ENCODE measurements at regions not wholly inside any gene's neighbourhood (a gene's known extent, or its start where the extent isn't known, plus 50 kb on each side); places are given as distances from the start of the nearest gene placed in this dataset.

DNA sequence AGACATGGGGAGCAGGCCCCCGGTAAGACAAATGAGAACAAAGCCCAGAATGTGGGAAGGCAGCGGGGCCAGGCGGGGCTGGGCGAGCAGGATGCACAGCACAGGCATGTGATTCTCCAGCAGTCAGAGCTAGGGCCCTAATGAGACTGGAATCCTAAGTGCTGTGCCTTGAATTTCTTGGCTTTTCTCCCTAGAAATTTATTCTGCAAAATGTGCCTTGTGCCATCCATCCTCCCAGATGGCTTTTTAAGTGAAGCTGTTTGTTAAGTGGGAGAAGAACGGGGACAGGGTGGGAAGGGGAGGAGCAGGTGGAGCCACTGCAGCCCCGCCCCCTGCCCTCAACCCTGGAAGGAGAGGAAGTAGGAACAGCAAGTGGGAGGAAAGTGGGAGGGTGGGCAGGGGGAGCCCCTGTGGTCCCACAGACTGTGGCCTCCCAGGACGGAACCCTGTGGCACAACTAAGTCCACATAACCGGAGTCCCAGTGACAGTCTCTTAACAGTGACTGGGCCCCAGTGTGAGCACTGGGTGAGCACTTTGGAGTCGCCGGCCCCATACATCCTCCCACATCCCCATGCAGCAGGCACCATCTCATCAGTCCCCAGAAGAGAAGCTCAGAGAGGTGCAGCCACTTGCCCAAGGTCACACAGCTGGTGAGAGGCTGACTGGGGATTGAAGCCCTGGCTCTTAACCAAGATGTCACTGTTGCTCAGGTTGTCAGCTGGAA, 216.9 kb downstream of the MATN1 start:
- peaks cover 28% of the 10 kb centered on the region for H3K27me3 ChIP-seq
- H3K36me3 ChIP-seq, result no peaks in the 10 kb centered on the region
- H3K9me3 ChIP-seq, result no peaks in the 10 kb centered on the region
- H3K27ac ChIP-seq, result no peak overlapping the region
- TF ChIP-seq EP300 (IDR thresholded peaks at IDR 0.05) (no peak), POLR2A (IDR thresholded peaks at IDR 0.05) (no peak), POLR2AphosphoS5 (IDR thresholded peaks at IDR 0.05) (no peak)
- TF ChIP-seq, protein P1, sequence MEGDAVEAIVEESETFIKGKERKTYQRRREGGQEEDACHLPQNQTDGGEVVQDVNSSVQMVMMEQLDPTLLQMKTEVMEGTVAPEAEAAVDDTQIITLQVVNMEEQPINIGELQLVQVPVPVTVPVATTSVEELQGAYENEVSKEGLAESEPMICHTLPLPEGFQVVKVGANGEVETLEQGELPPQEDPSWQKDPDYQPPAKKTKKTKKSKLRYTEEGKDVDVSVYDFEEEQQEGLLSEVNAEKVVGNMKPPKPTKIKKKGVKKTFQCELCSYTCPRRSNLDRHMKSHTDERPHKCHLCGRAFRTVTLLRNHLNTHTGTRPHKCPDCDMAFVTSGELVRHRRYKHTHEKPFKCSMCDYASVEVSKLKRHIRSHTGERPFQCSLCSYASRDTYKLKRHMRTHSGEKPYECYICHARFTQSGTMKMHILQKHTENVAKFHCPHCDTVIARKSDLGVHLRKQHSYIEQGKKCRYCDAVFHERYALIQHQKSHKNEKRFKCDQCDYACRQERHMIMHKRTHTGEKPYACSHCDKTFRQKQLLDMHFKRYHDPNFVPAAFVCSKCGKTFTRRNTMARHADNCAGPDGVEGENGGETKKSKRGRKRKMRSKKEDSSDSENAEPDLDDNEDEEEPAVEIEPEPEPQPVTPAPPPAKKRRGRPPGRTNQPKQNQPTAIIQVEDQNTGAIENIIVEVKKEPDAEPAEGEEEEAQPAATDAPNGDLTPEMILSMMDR (IDR thresholded peaks at IDR 0.05), result no peak
- H3K4me3 ChIP-seq, result no peak overlapping the region
- no peaks in the 10 kb centered on the region for H3K4me1 ChIP-seq
- no peak for ATAC-seq
- WGBS, 2 donors (ENCODE audit: low coverage in 1 of 2), result 30% methylated on average over 2 of the region's 10 CpGs; no CpG with 5 or more reads in 1 of the 2 donors

DNA sequence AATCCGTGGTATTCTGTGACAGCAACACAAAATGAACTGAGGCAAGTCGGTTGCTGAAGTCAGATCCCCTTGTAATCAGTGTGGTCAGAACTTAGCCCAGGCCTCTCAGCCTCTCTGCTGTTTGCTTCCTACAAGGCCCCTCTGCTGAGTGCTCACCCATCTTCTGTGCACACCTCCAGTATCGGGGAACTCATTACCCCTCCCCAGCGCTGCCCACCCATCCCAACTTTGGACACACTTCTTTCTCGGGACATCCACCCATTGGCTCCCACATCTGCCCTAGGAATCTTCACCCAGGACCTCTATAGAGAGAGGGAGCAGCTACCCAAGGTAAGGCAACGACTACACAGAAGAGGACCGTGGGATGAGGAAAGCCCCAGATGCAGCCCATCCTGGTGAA, 217.5 kb downstream of the MATN1 start:
- Histone ChIP-seq H3K9me3 (no peaks in the 10 kb centered on the region), H3K36me3 (no peaks in the 10 kb centered on the region), H3K27ac (no peak overlapping the region), H3K4me1 (no peaks in the 10 kb centered on the region), H3K27me3 (peaks cover 25% of the 10 kb centered on the region), H3K4me3 (no peak overlapping the region)
- no peak for ATAC-seq
- TF ChIP-seq POLR2A (IDR thresholded peaks at IDR 0.05), result no peak
- TF ChIP-seq POLR2AphosphoS5 (IDR thresholded peaks at IDR 0.05), result no peak
- TF ChIP-seq, protein P1 (IDR thresholded peaks at IDR 0.05), result no peak
- no peak for TF ChIP-seq EP300 (IDR thresholded peaks at IDR 0.05)
- 48 to 75% methylated on average over 2 to 3 of the region's 7 CpGs for WGBS, 2 donors (ENCODE audit: low coverage in 1 of 2)

DNA sequence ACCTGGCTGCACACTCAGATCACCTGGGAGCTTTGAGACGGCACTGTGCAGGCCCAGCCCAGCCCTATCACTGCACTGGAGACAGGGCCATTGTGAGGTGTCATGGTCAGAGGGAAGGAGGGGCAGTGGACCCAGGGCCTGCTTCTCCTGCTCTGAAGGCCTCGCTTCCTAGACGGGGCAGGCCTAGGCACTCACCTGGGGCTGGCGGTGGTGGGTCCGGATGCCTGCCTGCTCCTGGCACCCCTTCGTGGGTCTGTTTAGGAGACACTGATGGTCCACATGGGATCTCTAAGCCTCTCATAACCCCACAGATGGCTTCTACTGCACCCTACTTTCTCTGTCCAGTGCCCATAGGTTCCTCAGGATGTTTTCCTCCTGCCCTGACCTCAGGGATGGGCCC, 230.9 kb downstream of the MATN1 start:
- WGBS, 2 donors (ENCODE audit: low coverage in 1 of 2), result no CpG with 5 or more reads among the region's 6 CpGs
- peaks cover 3% of the 10 kb centered on the region for H3K27me3 ChIP-seq
- H3K4me1 ChIP-seq, result no peaks in the 10 kb centered on the region
- no peaks in the 10 kb centered on the region for H3K36me3 ChIP-seq
- ATAC-seq, result no peak
- H3K9me3 ChIP-seq, result peaks cover 0 to 20% (median 0%) of the 10 kb centered on the region in 3 donors
- TF ChIP-seq, protein P1 (IDR thresholded peaks at IDR 0.05), result no peak
- TF ChIP-seq POLR2AphosphoS5 (IDR thresholded peaks at IDR 0.05), result no peak
- TF ChIP-seq EP300 (IDR thresholded peaks at IDR 0.05), result no peak
- TF ChIP-seq POLR2A (IDR thresholded peaks at IDR 0.05), result no peak
- no peak overlapping the region for H3K4me3 ChIP-seq
- no peak overlapping the region for H3K27ac ChIP-seq

DNA sequence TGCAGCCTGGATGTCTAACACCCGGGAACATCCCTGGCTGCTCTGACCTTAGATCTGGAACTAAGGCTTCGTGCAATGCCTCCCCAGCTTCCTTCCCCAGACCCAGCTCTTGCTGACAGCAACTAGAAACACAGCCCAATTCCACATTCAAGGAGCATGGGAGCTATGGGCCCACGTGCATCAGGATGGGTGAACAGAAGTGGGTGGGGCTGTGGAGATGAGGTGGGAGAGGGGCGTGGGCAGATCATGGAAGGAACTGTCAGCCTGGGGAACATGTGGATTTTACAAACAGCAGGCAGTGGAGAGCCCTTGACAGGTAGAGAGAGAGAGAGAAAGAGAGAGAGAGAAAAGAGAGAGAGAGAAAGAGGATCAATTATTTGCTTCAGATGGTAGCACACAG, 231.6 kb downstream of the MATN1 start:
- peaks cover 3% of the 10 kb centered on the region for H3K27me3 ChIP-seq
- 58 to 73% methylated on average over 2 to 3 of the region's 4 CpGs for WGBS, 2 donors (ENCODE audit: low coverage in 1 of 2)
- peaks cover 0 to 20% (median 0%) of the 10 kb centered on the region in 3 donors for H3K9me3 ChIP-seq
- H3K4me3 ChIP-seq, result no peak overlapping the region
- H3K4me1 ChIP-seq, result no peaks in the 10 kb centered on the region
- no peak for ATAC-seq
- H3K27ac ChIP-seq, result no peak overlapping the region
- no peaks in the 10 kb centered on the region for H3K36me3 ChIP-seq
- no peak for TF ChIP-seq POLR2A (IDR thresholded peaks at IDR 0.05)
- TF ChIP-seq, protein P1 (IDR thresholded peaks at IDR 0.05), result no peak
- no peak for TF ChIP-seq EP300 (IDR thresholded peaks at IDR 0.05)
- no peak for TF ChIP-seq POLR2AphosphoS5 (IDR thresholded peaks at IDR 0.05)

DNA sequence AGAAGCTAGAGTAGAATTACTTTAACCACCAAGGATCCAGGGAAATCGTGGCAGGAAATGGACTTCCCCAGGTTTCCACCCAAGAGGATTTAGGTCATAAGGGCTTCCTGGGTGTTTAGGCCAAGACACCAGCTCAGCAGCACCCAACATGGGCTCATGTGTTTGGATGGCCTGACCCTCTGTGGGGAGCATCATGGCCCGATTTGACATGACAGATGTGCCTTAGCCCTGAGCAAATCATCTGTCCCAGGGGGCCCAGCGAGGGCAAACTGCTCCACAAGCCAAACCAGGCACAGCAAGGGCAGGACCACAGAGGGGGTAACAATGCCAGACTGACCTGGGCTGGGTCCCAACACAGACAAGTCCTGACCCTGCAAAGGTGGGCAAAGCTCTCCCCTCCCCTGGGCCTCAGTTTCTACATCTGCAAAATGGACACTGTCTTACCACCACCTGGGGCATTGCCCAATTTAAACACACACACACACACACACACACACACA, 232.8 kb downstream of the MATN1 start:
- Histone ChIP-seq H3K36me3 (no peaks in the 10 kb centered on the region), H3K27ac (no peak overlapping the region), H3K4me3 (no peak overlapping the region), H3K9me3 (peaks cover 0 to 20% (median 0%) of the 10 kb centered on the region in 3 donors), H3K27me3 (peaks cover 5% of the 10 kb centered on the region), H3K4me1 (no peaks in the 10 kb centered on the region)
- no CpG with 5 or more reads among the region's 3 CpGs for WGBS, 2 donors (ENCODE audit: low coverage in 1 of 2)
- no peak for ATAC-seq
- TF ChIP-seq POLR2A (IDR thresholded peaks at IDR 0.05), result no peak
- TF ChIP-seq, protein P1 (IDR thresholded peaks at IDR 0.05), result no peak
- TF ChIP-seq POLR2AphosphoS5 (IDR thresholded peaks at IDR 0.05), result no peak
- no peak for TF ChIP-seq EP300 (IDR thresholded peaks at IDR 0.05)
